H1 (cell line): ENCODE measurements at regions not wholly inside any gene's neighbourhood (a gene's known extent, or its start where the extent isn't known, plus 50 kb on each side); places are given as distances from the start of the nearest gene placed in this dataset.

Source experiments
- CTCF ChIA-PET: fragments of 300-600 bp; sonication (Branson Sonifier 250); formaldehyde crosslinking; loops from one replicate; lab custom pipeline; 2021; ENCODE audit not compliant: partially characterized antibody; lab: Charles Lee
- POLR2A ChIA-PET: fragments of 300-600 bp; sonication (Branson Sonifier 250); formaldehyde crosslinking; loops from one replicate; lab custom pipeline; 2021; ENCODE audit warnings: inconsistent platforms; ENCODE audit not compliant: partially characterized antibody; lab: Charles Lee
- DNase-seq, 2 experiments: peaks; one replicate each; pipeline versions ENCODE4 v3.0.0 to v3.0.0-alpha.2; 2010 to 2022; ENCODE audit warnings: low spot score in 2 of 2, low read depth in 1 of 2, mixed read lengths in 1 of 2
- FAIRE-seq: peaks from 2 replicates; lab custom pipeline; 2011; peaks lifted over from hg19 to GRCh38; lab: Jason Lieb, UNC
- H2AFZ ChIP-seq: 2 replicates; pipeline ENCODE4 v1.8.1; 2012; ENCODE audit warnings: low read length, inconsistent platforms
- H2AK5ac ChIP-seq: 2 replicates; pipeline ENCODE4 v1.6.1; 2013; ENCODE audit warnings: low read depth, low read length
- H2BK120ac ChIP-seq: replicated peaks from 2 replicates; pipeline ENCODE3; 2013; ENCODE audit warnings: low read depth, low read length, inconsistent platforms
- H2BK12ac ChIP-seq: 2 replicates; pipeline ENCODE4 v1.6.1; 2013; ENCODE audit warnings: low read depth, low read length
- H2BK15ac ChIP-seq: 2 replicates; pipeline ENCODE4 v1.6.1; 2013; ENCODE audit warnings: low read length
- H2BK20ac ChIP-seq: 2 replicates; pipeline ENCODE4 v1.6.1; 2013; ENCODE audit warnings: low read length
- H2BK5ac ChIP-seq: 2 replicates; pipeline ENCODE4 v1.6.1; 2013; ENCODE audit warnings: low read depth, low read length
- H3K14ac ChIP-seq: 2 replicates; pipeline ENCODE4 v1.6.1; 2013; ENCODE audit warnings: inconsistent platforms; ENCODE audit not compliant: insufficient read length
- H3K18ac ChIP-seq: 2 replicates; pipeline ENCODE4 v1.6.1; 2013; ENCODE audit warnings: low read length; ENCODE audit errors: extremely low read depth
- H3K23ac ChIP-seq: 2 replicates; pipeline ENCODE4 v1.6.1; 2013; ENCODE audit warnings: inconsistent platforms; ENCODE audit not compliant: insufficient read length
- H3K23me2 ChIP-seq: 2 replicates; pipeline ENCODE4 v1.6.1; 2013; ENCODE audit warnings: low read depth, low read length
- H3K27ac ChIP-seq: 2 replicates; pipeline ENCODE4 v1.6.1; 2011; ENCODE audit warnings: low read depth, low read length, inconsistent platforms
- H3K27me3 ChIP-seq, 4 experiments: replicated peaks in 1 of 4; 1 replicate in 1 of 4; 2 replicates in 3 of 4; pipeline versions ENCODE4 v1.6.1 to v1.8.1; 2011 to 2013; ENCODE audit warnings: low read length in 3 of 4, mild to moderate bottlenecking in 3 of 4, inconsistent platforms in 2 of 4, mixed read lengths in 2 of 4, moderate library complexity in 1 of 4; ENCODE audit not compliant: control insufficient read depth in 3 of 4, insufficient read depth in 3 of 4; ENCODE audit errors: extremely low read depth in 1 of 4
- H3K36me3 ChIP-seq, 4 experiments: 2 replicates each; pipeline versions ENCODE4 v1.6.1 to v1.8.1; 2011 to 2013; ENCODE audit warnings: mild to moderate bottlenecking in 4 of 4, low read length in 3 of 4, moderate library complexity in 2 of 4, control low read depth in 1 of 4, inconsistent platforms in 1 of 4; ENCODE audit not compliant: insufficient read depth in 4 of 4, control insufficient read depth in 2 of 4
- H3K4ac ChIP-seq: replicated peaks from 2 replicates; pipeline ENCODE3; 2013; ENCODE audit warnings: low read length, low read depth, mixed read lengths, inconsistent platforms; ENCODE audit not compliant: insufficient read length
- H3K4me1 ChIP-seq, 4 experiments: replicated peaks in 1 of 4; 1 replicate in 1 of 4; 2 replicates in 3 of 4; pipeline versions ENCODE4 v1.6.1 to v1.8.1; 2011 to 2013; ENCODE audit warnings: low read length in 3 of 4, inconsistent platforms in 2 of 4, mixed read lengths in 1 of 4; ENCODE audit not compliant: insufficient read depth in 4 of 4, control insufficient read depth in 3 of 4
- H3K4me2 ChIP-seq, 2 experiments: 2 replicates each; pipeline versions ENCODE4 v1.6.1 to v1.8.1; 2011 to 2013; ENCODE audit warnings: low read depth in 2 of 2, low read length in 2 of 2, control low read depth in 1 of 2, inconsistent platforms in 1 of 2, mild to moderate bottlenecking in 1 of 2; ENCODE audit not compliant: insufficient read depth in 1 of 2
- H3K4me3 ChIP-seq, 4 experiments: fragments of 200-600, 300-600 bp in 1 of 4; sonication (generic), shearing (Covaris generic), sonication (Bioruptor Twin) in 1 of 4; 2 replicates each; pipeline versions ENCODE4 v1.5.1 to v1.8.1; 2011 to 2016; ENCODE audit warnings: low read length in 4 of 4, low read depth in 3 of 4, control low read depth in 2 of 4, inconsistent platforms in 2 of 4, mild to moderate bottlenecking in 2 of 4, mixed read lengths in 1 of 4, moderate library complexity in 1 of 4; ENCODE audit not compliant: insufficient read depth in 2 of 4; ENCODE audit errors: extremely low read depth in 1 of 4
- H3K56ac ChIP-seq: replicated peaks from 2 replicates; pipeline ENCODE3; 2013; ENCODE audit warnings: low read depth, mild to moderate bottlenecking, mixed read lengths, low read length, inconsistent platforms; ENCODE audit not compliant: insufficient read length
- H3K79me1 ChIP-seq: 2 replicates; pipeline ENCODE4 v1.6.1; 2013; ENCODE audit warnings: low read depth, low read length, control low read depth
- H3K79me2 ChIP-seq, 2 experiments: 2 replicates each; pipeline versions ENCODE4 v1.6.1 to v1.8.1; 2012 to 2013; ENCODE audit warnings: low read length in 2 of 2, mild to moderate bottlenecking in 2 of 2, inconsistent platforms in 1 of 2; ENCODE audit not compliant: insufficient read depth in 2 of 2, control insufficient read depth in 1 of 2
- H3K9ac ChIP-seq, 4 experiments: replicated peaks in 1 of 4; 1 replicate in 1 of 4; 2 replicates in 3 of 4; pipeline versions ENCODE4 v1.6.1 to v1.8.1; 2011 to 2013; ENCODE audit warnings: low read depth in 3 of 4, low read length in 3 of 4, control low read depth in 2 of 4, mild to moderate bottlenecking in 2 of 4, moderate library complexity in 2 of 4, inconsistent platforms in 1 of 4; ENCODE audit errors: extremely low read depth in 1 of 4
- H3K9me3 ChIP-seq, 2 experiments: 2 replicates each; pipeline versions ENCODE4 v1.6.1 to v1.8.1; 2012 to 2013; ENCODE audit warnings: mild to moderate bottlenecking in 2 of 2, moderate library complexity in 2 of 2, control low read depth in 1 of 2, inconsistent platforms in 1 of 2, low read depth in 1 of 2, low read length in 1 of 2, mixed read lengths in 1 of 2; ENCODE audit not compliant: insufficient read depth in 2 of 2
- H4K20me1 ChIP-seq, 2 experiments: replicated peaks in 1 of 2; 2 replicates each; pipeline versions ENCODE3 to v1.8.1; 2011 to 2013; ENCODE audit warnings: inconsistent platforms in 2 of 2, low read length in 2 of 2, mild to moderate bottlenecking in 1 of 2; ENCODE audit not compliant: insufficient read depth in 2 of 2, control insufficient read depth in 1 of 2
- H4K5ac ChIP-seq: 2 replicates; pipeline ENCODE4 v1.6.1; 2013; ENCODE audit warnings: low read length, low read depth, mixed read lengths, inconsistent platforms; ENCODE audit not compliant: insufficient read length
- H4K8ac ChIP-seq: 2 replicates; pipeline ENCODE4 v1.8.0; 2013; ENCODE audit warnings: mild to moderate bottlenecking, moderate library complexity, low read length, inconsistent platforms; ENCODE audit not compliant: insufficient read depth; ENCODE audit errors: extremely low read depth
- H4K91ac ChIP-seq: replicated peaks from 2 replicates; pipeline ENCODE3; 2013; ENCODE audit warnings: low read length, mixed read lengths, inconsistent platforms; ENCODE audit not compliant: insufficient read length
- SUZ12 ChIP-seq: fragments of 200-600 bp; sonication (generic); IDR thresholded peaks from 2 replicates; pipeline ENCODE4 v1.6.1; 2012; ENCODE audit warnings: mild to moderate bottlenecking, inconsistent platforms, low read length, moderate library complexity, mixed read lengths
- WGBS, 2 experiments: shearing (Covaris generic) in 1 of 2; methylation state at CpG; one replicate each; pipeline versions ENCODE4 v1.1.6 to v1.1.7; 2013 to 2015; ENCODE audit warnings: low lambda C conversion rate in 2 of 2, mixed read lengths in 2 of 2, inconsistent platforms in 1 of 2, low coverage in 1 of 2, missing lambda C conversion rate in 1 of 2; ENCODE audit not compliant: insufficient replicate concordance in 2 of 2, insufficient coverage in 1 of 2, insufficient read length in 1 of 2; ENCODE audit errors: extremely low coverage in 1 of 2, missing lambda C conversion rate in 1 of 2; 5-methylcytosine and 5-hydroxymethylcytosine counted together

DNA sequence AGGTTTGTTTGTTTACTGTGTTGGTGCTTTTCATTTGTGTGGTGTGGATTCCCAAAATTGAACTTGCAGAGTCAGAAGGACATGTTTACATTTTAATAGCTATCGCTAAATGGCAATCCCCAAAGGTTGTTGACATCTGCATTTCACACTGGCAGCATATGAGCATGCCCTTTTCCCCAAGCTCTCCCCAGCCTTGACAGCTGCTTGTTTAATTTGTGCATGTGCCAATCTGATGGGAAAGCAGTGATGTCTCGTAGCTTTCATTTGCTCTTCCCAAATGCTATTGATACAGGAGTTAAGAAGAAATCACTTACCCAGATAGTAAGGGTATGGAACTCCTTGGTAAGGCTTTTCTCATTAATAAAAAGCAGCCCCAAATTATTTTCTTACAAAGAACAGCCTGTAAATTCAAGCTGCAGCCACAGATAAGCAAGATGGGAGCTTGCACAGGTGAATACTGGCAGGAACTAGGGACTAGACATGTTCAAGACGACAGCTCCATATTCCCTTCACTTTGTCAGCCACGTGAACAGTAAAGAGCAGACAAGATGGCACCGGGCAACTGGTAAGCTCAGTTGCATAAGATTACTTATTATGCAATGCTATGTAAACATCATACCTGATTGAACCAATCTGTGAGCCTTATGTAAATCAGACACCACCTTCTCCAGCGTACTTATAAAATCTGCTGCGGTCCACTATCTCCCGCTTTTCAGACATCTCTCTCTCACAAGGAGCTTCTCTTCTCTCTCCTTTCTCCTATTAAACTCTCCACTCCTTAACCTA, 87.4 kb downstream of the IGLL5 start:
- Histone ChIP-seq H3K23ac (no peak overlapping the region), H2AFZ (no peak overlapping the region), H2BK120ac (no peak overlapping the region), H3K27me3 (peaks cover 0 to 3% (median 2%) of the 10 kb centered on the region in 4 experiments; a peak in 4 of 7 replicates), H3K14ac (no peak overlapping the region), H4K20me1 (no peaks in the 10 kb centered on the region), H3K9ac (no peak overlapping the region), H3K56ac (no peak overlapping the region), H3K9me3 (peaks cover 6 to 12% of the 10 kb centered on the region in 2 experiments), H2BK5ac (no peak overlapping the region), H2BK20ac (no peak overlapping the region), H3K4me3 (no peak overlapping the region), H3K4me1 (no peaks in the 10 kb centered on the region), H3K18ac (no peak overlapping the region), H3K4ac (no peak overlapping the region), H2BK12ac (no peak overlapping the region), H3K27ac (no peak overlapping the region), H4K8ac (no peak overlapping the region), H4K5ac (no peak overlapping the region), H4K91ac (no peak overlapping the region), H2AK5ac (no peak overlapping the region), H2BK15ac (no peak overlapping the region), H3K23me2 (no peaks in the 10 kb centered on the region), H3K79me2 (no peaks in the 10 kb centered on the region), H3K79me1 (no peaks in the 10 kb centered on the region), H3K36me3 (no peaks in the 10 kb centered on the region), H3K4me2 (no peak overlapping the region)
- FAIRE-seq (no peak), DNase-seq (no peak)
- WGBS, 2 experiments = 86% methylated on average over 8 of the region's 8 CpGs; no CpG with 5 or more reads in 1 of the 2 experiments
- ChIA-PET CTCF (interaction anchor here (1.1 to 3.3 kb wide), 4 partner anchors 15 to 153 kb away, joined by 3 to 24 read pairs (median 4); no protein-coding TSS in a partner anchor), POLR2A (no interaction called here)
- TF ChIP-seq SUZ12 = no peak
